SK-N-SH treated with all-trans-retinoic acid at 6 μM for 48 hours (cell line): ENCODE measurements at regions not wholly inside any gene's neighbourhood (a gene's known extent, or its start where the extent isn't known, plus 50 kb on each side); places are given as distances from the start of the nearest gene placed in this dataset.

ENCODE experiments used
- ATAC-seq: fragments of 200-7000 bp; cut with Tn5 transposase; 3 replicates; pipeline ENCODE4 v1.9.1; 2020; ENCODE audit warnings: mild to moderate bottlenecking, moderate library complexity
- ARNTL ChIP-seq: fragments of 450-650 bp; formaldehyde crosslinking; IDR thresholded peaks from 2 replicates; pipeline ENCODE4 v1.5.0; 2020; ENCODE audit warnings: low read depth, mild to moderate bottlenecking, moderate library complexity, borderline replicate concordance
- BACH2 ChIP-seq: fragments of 250-450 bp; sonication (Bioruptor Pico); IDR thresholded peaks from 2 replicates; pipeline ENCODE4 v1.9.0; 2021; ENCODE audit warnings: mild to moderate bottlenecking, borderline replicate concordance
- ESRRG ChIP-seq: fragments of 250-450 bp; sonication (Bioruptor Pico); IDR thresholded peaks from 2 replicates; pipeline ENCODE4 v1.6.1; 2021; ENCODE audit warnings: mild to moderate bottlenecking
- GLIS3 ChIP-seq: fragments of 250-450 bp; sonication (Bioruptor Pico); IDR thresholded peaks from 2 replicates; pipeline ENCODE4 v1.5.0; 2020; ENCODE audit warnings: mild to moderate bottlenecking, moderate library complexity
- ISL1 ChIP-seq: fragments of 250-450 bp; sonication (Bioruptor Pico); IDR thresholded peaks from 2 replicates; pipeline ENCODE4 v2.1.2; 2022; ENCODE audit warnings: mild to moderate bottlenecking, moderate library complexity
- OSR1 ChIP-seq: fragments of 250-450 bp; sonication (Bioruptor Pico); IDR thresholded peaks from 2 replicates; pipeline ENCODE4 v1.8.0; 2022; ENCODE audit warnings: moderate library complexity, mild to moderate bottlenecking, inconsistent platforms
- PPARA ChIP-seq: fragments of 250-450 bp; sonication (Bioruptor Pico); IDR thresholded peaks from 2 replicates; pipeline ENCODE4 v1.5.0; 2020; ENCODE audit warnings: mild to moderate bottlenecking, borderline replicate concordance
- RARB ChIP-seq: fragments of 250-450 bp; sonication (Bioruptor Pico); IDR thresholded peaks from 2 replicates; pipeline ENCODE4 v1.8.0; 2021; ENCODE audit warnings: mild to moderate bottlenecking, moderate library complexity
- SNAI2 ChIP-seq: fragments of 250-450 bp; sonication (Bioruptor Pico); IDR thresholded peaks from 2 replicates; pipeline ENCODE4 v1.5.0; 2020; ENCODE audit warnings: mild to moderate bottlenecking, moderate library complexity
- TCF4 ChIP-seq: fragments of 250-450 bp; sonication (Bioruptor Pico); IDR thresholded peaks from 2 replicates; pipeline ENCODE4 v1.8.0; 2021; ENCODE audit warnings: mild to moderate bottlenecking, moderate library complexity, borderline replicate concordance
- TOX ChIP-seq: fragments of 250-450 bp; sonication (Bioruptor Pico); IDR thresholded peaks from 2 replicates; pipeline ENCODE4 v1.8.0; 2021; ENCODE audit warnings: mild to moderate bottlenecking, moderate library complexity, borderline replicate concordance
- ZC3H10 ChIP-seq: fragments of 250-450 bp; sonication (Bioruptor Pico); IDR thresholded peaks from 2 replicates; pipeline ENCODE4 v1.5.1; 2021; ENCODE audit warnings: mild to moderate bottlenecking, moderate library complexity
- ZFP3 ChIP-seq: fragments of 250-450 bp; sonication (Bioruptor Pico); IDR thresholded peaks from 2 replicates; pipeline ENCODE4 v1.5.0; 2020; ENCODE audit warnings: mild to moderate bottlenecking, moderate library complexity
- ZFP30 ChIP-seq: fragments of 450-650 bp; formaldehyde crosslinking; IDR thresholded peaks from 2 replicates; pipeline ENCODE4 v1.5.0; 2022; ENCODE audit warnings: mild to moderate bottlenecking, moderate library complexity
- ZNF565 ChIP-seq: fragments of 450-650 bp; formaldehyde crosslinking; conservative IDR thresholded peaks from 2 replicates; pipeline ENCODE4 v1.5.0; 2020; ENCODE audit warnings: low read depth, mild to moderate bottlenecking, moderate library complexity
- ZNF70 ChIP-seq: fragments of 450-650 bp; formaldehyde crosslinking; IDR thresholded peaks from 2 replicates; pipeline ENCODE4 v1.5.0; 2020; ENCODE audit warnings: mild to moderate bottlenecking, moderate library complexity
- ZNF8 ChIP-seq: fragments of 450-650 bp; formaldehyde crosslinking; IDR thresholded peaks from 2 replicates; pipeline ENCODE4 v1.5.0; 2020; ENCODE audit warnings: mild to moderate bottlenecking, moderate library complexity
- TF ChIP-seq, protein P1 (sequence below): fragments of 250-450 bp; sonication (Bioruptor Pico); IDR thresholded peaks from 2 replicates; pipeline ENCODE4 v1.8.0; 2021; ENCODE audit warnings: low read depth, mild to moderate bottlenecking, moderate library complexity, borderline replicate concordance
- TF ChIP-seq, protein P2 (sequence below): fragments of 250-450 bp; sonication (Bioruptor Pico); IDR thresholded peaks from 2 replicates; pipeline ENCODE4 v1.8.0; 2020; ENCODE audit warnings: mild to moderate bottlenecking, moderate library complexity, borderline replicate concordance
- TF ChIP-seq, protein P3 (sequence below): fragments of 250-450 bp; sonication (Bioruptor Pico); IDR thresholded peaks from 2 replicates; pipeline ENCODE4 v1.5.1; 2021; ENCODE audit warnings: mild to moderate bottlenecking, moderate library complexity
- TF ChIP-seq, protein P4 (sequence below): fragments of 250-450 bp; sonication (Bioruptor Pico); IDR thresholded peaks from 2 replicates; pipeline ENCODE4 v1.5.0; 2020; ENCODE audit warnings: mild to moderate bottlenecking, moderate library complexity
- TF ChIP-seq, protein P5 (sequence below): fragments of 250-450 bp; sonication (Bioruptor Pico); IDR thresholded peaks from 2 replicates; pipeline ENCODE4 v1.5.1; 2020; ENCODE audit warnings: low read depth, mild to moderate bottlenecking, moderate library complexity

DNA sequence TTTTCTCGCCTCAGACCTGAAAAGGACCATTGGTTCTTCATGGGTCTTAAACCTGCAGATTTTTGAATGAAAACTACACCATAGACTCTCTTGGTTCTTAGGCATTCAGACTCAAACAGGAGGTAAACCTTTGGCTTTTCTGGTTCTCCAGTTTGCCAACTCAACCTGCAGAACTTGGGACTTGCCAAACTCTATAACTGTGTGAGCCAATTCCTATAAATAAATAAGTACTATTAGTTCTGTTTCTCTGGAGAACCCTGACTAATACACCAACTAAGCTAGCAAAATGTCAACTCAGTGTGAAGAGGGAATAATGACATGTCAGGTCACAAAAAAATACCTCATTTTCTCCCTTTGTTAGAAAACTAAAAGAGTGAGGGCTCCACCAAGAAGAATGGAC, 374.6 kb downstream of the RAB28 start:
- TF ChIP-seq TOX (CRISPR knock-in tag) (no peak), ZNF565 (CRISPR knock-in tag) (no peak), ZFP30 (CRISPR knock-in tag) (no peak), ZNF8 (no peak), PPARA (CRISPR knock-in tag) (no peak), ZFP3 (no peak), GLIS3 (CRISPR knock-in tag) (no peak), ZC3H10 (CRISPR knock-in tag) (no peak), OSR1 (no peak), ESRRG (no peak), RARB (CRISPR knock-in tag) (no peak), SNAI2 (CRISPR knock-in tag) (no peak)
- TF ChIP-seq, protein P1, sequence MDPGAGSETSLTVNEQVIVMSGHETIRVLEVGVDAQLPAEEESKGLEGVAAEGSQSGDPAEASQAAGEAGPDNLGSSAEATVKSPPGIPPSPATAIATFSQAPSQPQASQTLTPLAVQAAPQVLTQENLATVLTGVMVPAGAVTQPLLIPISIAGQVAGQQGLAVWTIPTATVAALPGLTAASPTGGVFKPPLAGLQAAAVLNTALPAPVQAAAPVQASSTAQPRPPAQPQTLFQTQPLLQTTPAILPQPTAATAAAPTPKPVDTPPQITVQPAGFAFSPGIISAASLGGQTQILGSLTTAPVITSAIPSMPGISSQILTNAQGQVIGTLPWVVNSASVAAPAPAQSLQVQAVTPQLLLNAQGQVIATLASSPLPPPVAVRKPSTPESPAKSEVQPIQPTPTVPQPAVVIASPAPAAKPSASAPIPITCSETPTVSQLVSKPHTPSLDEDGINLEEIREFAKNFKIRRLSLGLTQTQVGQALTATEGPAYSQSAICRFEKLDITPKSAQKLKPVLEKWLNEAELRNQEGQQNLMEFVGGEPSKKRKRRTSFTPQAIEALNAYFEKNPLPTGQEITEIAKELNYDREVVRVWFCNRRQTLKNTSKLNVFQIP (CRISPR knock-in tag) = no peak
- TF ChIP-seq, protein P2, sequence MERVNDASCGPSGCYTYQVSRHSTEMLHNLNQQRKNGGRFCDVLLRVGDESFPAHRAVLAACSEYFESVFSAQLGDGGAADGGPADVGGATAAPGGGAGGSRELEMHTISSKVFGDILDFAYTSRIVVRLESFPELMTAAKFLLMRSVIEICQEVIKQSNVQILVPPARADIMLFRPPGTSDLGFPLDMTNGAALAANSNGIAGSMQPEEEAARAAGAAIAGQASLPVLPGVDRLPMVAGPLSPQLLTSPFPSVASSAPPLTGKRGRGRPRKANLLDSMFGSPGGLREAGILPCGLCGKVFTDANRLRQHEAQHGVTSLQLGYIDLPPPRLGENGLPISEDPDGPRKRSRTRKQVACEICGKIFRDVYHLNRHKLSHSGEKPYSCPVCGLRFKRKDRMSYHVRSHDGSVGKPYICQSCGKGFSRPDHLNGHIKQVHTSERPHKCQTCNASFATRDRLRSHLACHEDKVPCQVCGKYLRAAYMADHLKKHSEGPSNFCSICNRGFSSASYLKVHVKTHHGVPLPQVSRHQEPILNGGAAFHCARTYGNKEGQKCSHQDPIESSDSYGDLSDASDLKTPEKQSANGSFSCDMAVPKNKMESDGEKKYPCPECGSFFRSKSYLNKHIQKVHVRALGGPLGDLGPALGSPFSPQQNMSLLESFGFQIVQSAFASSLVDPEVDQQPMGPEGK (CRISPR knock-in tag) = no peak
- TF ChIP-seq, protein P3, sequence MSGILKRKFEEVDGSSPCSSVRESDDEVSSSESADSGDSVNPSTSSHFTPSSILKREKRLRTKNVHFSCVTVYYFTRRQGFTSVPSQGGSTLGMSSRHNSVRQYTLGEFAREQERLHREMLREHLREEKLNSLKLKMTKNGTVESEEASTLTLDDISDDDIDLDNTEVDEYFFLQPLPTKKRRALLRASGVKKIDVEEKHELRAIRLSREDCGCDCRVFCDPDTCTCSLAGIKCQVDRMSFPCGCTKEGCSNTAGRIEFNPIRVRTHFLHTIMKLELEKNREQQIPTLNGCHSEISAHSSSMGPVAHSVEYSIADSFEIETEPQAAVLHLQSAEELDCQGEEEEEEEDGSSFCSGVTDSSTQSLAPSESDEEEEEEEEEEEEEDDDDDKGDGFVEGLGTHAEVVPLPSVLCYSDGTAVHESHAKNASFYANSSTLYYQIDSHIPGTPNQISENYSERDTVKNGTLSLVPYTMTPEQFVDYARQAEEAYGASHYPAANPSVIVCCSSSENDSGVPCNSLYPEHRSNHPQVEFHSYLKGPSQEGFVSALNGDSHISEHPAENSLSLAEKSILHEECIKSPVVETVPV (CRISPR knock-in tag) = no peak
- TF ChIP-seq, protein P4, sequence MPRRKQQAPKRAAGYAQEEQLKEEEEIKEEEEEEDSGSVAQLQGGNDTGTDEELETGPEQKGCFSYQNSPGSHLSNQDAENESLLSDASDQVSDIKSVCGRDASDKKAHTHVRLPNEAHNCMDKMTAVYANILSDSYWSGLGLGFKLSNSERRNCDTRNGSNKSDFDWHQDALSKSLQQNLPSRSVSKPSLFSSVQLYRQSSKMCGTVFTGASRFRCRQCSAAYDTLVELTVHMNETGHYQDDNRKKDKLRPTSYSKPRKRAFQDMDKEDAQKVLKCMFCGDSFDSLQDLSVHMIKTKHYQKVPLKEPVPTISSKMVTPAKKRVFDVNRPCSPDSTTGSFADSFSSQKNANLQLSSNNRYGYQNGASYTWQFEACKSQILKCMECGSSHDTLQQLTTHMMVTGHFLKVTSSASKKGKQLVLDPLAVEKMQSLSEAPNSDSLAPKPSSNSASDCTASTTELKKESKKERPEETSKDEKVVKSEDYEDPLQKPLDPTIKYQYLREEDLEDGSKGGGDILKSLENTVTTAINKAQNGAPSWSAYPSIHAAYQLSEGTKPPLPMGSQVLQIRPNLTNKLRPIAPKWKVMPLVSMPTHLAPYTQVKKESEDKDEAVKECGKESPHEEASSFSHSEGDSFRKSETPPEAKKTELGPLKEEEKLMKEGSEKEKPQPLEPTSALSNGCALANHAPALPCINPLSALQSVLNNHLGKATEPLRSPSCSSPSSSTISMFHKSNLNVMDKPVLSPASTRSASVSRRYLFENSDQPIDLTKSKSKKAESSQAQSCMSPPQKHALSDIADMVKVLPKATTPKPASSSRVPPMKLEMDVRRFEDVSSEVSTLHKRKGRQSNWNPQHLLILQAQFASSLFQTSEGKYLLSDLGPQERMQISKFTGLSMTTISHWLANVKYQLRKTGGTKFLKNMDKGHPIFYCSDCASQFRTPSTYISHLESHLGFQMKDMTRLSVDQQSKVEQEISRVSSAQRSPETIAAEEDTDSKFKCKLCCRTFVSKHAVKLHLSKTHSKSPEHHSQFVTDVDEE (CRISPR knock-in tag) = no peak
- TF ChIP-seq, protein P5, sequence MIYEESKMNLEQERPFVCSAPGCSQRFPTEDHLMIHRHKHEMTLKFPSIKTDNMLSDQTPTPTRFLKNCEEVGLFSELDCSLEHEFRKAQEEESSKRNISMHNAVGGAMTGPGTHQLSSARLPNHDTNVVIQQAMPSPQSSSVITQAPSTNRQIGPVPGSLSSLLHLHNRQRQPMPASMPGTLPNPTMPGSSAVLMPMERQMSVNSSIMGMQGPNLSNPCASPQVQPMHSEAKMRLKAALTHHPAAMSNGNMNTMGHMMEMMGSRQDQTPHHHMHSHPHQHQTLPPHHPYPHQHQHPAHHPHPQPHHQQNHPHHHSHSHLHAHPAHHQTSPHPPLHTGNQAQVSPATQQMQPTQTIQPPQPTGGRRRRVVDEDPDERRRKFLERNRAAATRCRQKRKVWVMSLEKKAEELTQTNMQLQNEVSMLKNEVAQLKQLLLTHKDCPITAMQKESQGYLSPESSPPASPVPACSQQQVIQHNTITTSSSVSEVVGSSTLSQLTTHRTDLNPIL (CRISPR knock-in tag) = no peak

DNA sequence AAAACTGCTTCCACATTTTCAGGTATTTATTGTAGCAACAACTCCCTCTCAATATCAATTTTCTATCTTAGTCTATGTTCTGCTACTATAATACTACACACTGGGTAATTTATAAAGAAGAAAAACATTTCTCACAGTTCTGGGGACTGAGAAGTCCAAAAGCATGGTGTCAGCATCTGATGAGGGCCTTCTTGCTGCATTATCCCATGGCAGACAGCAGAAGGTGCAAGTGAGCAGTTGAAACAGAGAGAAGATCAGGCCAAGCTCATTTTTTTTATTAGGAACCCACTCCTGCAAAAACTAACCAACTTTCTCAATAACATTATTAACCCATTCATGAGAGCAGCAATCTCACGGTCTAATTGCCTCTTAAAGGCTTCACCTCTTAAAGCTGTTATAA, 376.0 kb downstream of the RAB28 start:
- no peak for ATAC-seq
- TF ChIP-seq ZNF70 (CRISPR knock-in tag) = no peak
- TF ChIP-seq ZNF565 (CRISPR knock-in tag) = no peak
- no peak for TF ChIP-seq ISL1
- no peak for TF ChIP-seq BACH2 (CRISPR knock-in tag)
- no peak for TF ChIP-seq TCF4
- no peak for TF ChIP-seq OSR1
- TF ChIP-seq ARNTL = no peak
- TF ChIP-seq, protein P2 (CRISPR knock-in tag) = no peak
- no peak for TF ChIP-seq ZFP30 (CRISPR knock-in tag)
- no peak for TF ChIP-seq GLIS3 (CRISPR knock-in tag)
- no peak for TF ChIP-seq ZFP3
- no peak for TF ChIP-seq ESRRG
- TF ChIP-seq, protein P3 (CRISPR knock-in tag) = no peak
- TF ChIP-seq, protein P5 (CRISPR knock-in tag) = no peak
- TF ChIP-seq, all 23 proteins: peak for 0

More for the DNA sequence above, 374.6 kb downstream of the RAB28 start:
- ATAC-seq = no peak
